GM12873 (cell line): ENCODE measurements at regions not wholly inside any gene's neighbourhood (a gene's known extent, or its start where the extent isn't known, plus 50 kb on each side); places are given as distances from the start of the nearest gene placed in this dataset.

Experiments used
- TF ChIP-seq, protein P1 (sequence below): IDR thresholded peaks from 2 replicates; pipeline ENCODE4 v1.5.1; 2012; ENCODE audit warnings: low read depth, mild to moderate bottlenecking, moderate library complexity, low read length, control low read depth; ENCODE audit not compliant: insufficient read depth; ENCODE audit errors: missing control alignments

DNA sequence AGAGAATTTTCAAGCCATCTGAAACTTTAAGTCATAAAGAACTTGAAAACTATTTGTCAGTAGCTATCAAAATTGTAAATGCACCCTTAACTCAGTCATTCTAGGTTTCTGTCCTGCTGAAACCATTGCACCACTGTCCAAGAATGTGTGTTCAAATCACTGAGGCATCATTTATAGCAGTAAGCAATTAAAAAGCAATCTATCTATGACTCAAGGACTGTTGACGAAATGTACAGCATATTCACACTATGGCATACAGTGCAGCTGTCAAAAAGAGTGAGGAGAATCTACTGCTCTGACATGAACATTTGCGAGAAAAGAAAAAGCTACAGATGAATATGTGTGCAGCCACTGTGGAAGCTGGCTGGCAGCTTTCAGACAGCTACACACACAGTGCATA, 71.2 kb downstream of the ING1 start:
- TF ChIP-seq, protein P1, sequence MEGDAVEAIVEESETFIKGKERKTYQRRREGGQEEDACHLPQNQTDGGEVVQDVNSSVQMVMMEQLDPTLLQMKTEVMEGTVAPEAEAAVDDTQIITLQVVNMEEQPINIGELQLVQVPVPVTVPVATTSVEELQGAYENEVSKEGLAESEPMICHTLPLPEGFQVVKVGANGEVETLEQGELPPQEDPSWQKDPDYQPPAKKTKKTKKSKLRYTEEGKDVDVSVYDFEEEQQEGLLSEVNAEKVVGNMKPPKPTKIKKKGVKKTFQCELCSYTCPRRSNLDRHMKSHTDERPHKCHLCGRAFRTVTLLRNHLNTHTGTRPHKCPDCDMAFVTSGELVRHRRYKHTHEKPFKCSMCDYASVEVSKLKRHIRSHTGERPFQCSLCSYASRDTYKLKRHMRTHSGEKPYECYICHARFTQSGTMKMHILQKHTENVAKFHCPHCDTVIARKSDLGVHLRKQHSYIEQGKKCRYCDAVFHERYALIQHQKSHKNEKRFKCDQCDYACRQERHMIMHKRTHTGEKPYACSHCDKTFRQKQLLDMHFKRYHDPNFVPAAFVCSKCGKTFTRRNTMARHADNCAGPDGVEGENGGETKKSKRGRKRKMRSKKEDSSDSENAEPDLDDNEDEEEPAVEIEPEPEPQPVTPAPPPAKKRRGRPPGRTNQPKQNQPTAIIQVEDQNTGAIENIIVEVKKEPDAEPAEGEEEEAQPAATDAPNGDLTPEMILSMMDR: no peak

DNA sequence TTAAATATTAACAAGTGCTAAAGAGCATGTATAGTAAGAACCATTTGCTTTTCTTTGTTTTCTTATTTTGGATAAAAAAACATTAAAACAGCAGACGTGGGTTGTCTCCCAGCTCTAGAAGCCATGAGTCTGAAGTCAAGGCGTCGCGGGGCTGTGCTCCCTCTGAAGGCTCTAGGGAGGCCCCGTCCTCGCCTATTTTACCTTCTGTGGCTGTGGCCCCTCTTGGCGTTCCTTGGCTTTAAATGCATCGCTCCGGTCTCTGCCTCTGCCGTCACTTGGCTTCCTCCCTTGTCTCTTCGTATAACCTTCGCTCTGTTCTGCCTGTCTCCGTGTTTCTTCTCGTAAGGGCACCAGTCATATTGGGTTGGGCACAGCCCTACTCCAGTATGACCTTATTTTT, 75.3 kb downstream of the ING1 start:
- TF ChIP-seq, protein P1: no peak

DNA sequence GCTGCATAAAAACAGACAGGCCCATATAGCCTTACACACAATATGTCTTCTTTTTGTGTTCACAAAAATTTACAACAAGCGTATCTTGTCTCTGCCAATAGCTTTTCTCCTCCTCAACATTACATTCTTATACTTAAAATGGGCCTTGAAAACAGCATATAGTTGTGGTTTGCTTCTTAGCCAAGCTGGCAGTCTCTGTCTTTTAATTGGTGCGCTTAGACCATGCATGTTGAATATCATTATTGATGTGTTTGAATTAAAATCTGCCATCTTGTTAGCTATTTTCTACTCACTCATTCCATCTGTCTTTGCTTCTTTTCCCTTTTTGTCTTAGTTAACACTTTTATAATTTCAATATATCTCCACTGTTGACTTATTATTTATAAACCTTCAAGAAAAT, 76.4 kb downstream of the ING1 start:
- TF ChIP-seq, protein P1: no peak

DNA sequence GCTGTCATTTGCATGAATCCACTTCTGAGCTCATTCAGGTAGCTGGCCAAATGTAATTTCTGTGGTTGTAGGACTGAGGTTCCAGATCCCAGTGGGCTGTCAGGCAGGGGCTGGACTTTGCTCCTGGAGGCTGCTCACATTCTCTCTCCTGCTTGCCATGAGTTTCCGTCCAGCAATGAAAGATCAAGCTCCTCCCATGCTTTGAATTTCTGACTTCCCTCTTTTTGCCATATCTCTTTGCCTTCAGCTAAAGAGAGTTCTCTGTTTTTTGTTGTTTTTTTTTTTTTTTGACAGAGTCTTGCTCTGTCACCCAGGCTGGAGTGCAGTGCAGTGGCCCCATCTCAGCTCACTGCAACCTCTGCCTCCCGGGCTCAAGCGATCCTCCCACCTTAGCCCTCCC, 76.9 kb downstream of the ING1 start:
- TF ChIP-seq, protein P1: no peak

DNA sequence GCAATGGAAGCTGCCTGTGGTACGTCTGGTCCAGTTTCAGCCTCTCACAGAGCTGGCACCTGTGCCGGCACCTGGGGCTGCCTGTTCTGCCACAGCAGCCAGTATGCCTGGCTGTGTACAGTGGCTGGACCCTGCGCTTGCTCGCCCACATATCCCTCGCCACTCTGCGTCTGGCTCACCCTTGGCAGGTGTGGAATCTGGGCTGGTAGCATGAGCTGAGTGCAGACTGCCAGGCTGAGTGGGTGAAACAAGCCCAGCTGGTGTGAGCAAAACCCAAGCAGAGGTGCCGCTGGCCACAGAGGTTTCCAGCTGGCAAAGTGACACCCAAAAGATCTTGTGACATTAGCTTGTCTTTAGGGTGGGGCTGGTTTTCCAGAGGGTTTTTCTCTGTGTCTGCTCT, 80.7 kb downstream of the ING1 start:
- TF ChIP-seq, protein P1: no peak

DNA sequence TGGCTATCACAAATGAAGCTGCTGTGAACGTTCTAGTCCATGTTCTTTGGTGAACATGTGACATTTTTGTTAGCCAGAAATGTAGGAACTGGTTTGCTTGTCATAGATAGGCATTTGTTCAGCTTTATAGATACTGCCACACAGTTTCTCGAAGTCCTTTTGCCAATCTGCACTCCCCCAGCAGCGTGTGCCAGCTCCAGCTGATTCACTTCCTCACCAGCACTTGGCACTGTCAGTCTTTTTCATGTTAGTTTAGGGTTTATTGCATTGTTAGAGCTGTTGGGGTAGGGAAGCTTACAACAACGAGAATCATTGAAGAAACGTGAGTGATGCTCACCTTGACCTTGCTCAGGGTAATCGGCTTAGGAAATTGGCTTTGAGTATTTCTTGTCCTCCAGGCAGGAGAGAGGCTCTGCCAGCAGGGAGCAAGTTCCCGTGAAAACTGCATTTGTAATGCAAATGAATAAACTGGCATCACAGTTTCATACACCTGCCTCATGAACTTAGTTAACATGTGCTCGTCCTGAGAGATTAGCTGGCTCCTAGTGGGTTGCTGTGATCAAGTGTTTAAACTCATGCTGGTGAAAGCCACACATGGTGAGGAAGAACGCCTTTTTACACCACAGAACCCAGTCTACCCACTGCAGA, 83.9 kb downstream of the ING1 start:
- TF ChIP-seq, protein P1: no peak

DNA sequence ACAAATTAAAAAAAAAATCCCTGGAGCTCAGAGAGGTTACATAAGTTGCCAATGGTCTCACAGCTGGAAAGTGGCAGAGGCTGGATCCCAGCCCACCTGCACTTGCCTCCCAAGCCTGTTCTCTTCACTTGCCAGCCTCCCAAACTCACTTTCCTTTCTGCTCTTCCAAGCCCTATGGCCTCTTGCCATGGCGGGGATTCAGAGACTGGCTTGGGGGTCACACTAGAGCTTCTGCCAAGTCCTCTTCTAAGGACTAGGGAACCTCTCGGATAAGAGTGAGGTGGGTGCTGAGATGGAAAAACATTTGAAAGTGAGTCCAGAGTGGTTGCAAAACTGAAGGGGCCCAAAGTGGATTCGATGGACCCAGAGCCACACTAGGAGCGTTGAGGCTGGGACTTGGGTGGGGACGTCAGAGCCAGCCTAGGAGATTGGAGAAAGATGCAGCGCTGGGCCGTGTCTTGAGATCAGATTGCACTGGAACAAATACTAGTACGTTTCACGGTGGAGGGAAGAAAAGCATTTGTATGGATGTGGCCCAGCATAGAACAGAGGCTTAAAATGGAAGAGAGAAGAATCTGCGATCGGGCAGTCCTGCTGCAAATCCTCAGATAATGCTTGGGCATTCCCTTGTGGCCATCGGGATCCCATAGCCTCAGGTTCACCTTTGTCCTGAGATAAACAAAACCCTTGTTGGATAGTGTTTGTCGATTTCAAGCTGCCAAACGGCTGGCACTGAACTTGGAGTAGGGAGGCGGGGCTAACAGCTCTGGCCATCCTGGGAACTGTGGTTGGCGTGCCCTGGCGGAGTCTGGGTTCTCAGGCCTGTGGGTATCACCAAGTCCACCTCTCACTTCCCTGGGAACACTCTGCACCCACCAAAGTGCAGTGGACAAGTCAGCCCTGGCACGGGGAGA, 84.8 kb downstream of the ING1 start:
- TF ChIP-seq, protein P1: no peak
